ENCODE measurements at regions not wholly inside any gene's neighbourhood (a gene's known extent, or its start where the extent isn't known, plus 50 kb on each side); places are given as distances from the start of the nearest gene placed in this dataset.
"Not testable (repeated sequence)": the region's sequence is repeated elsewhere in the genome, so short reads cannot be mapped to it uniquely, and the experiment has no call there.

DNA sequence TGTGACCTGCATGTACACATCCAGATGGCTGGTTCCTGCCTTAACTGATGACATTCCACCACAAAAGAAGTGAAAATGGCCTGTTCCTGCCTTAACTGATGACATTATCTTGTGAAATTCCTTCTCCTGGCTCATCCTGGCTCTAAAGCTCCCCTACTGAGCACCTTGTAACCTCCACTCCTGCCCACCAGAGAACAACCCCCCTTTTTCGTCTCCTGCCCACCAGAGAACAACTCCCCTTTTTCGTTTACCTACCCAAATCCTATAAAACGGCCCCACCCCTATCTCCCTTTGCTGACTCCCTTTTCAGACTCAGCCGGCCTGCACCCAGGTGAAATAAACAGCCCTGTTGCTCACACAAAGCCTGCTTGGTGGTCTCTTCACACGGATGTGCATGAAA, 212.2 kb downstream of the KITLG start:
- not testable (repeated sequence) for DNase-seq

DNA sequence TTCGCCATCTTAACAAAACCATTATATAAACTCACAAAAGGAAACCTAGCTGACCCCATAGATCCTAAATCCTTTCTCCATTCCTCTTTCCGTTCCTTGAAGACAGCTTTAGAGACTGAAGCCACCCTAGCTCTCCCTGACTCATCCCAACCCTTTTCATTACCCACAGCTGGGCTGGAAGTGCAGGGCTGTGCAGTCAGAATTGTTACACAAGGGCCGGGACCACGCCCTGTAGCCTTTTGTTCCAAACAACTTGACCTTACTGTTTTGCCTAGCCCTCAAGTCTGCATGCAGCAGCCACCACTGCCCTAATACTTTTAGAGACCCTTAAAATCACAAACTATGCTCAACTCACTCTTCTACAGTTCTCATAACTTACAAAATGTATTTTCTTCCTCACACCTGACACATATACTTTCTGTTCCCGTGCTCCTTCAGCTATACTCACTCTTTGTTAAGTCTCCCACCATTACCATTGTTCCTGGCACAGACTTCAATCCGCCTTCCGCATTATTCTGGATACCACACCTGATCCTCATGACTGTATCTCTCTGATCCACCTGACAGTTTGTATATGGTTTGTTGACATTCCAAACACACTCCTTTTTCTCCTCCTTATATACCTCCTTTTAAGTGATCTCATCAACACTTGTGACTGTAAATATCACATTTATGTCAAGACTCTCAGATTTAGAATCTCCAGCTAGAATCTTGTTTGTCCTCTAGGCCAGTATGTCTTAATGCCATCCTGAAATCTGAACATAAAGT, 208.7 kb downstream of the KITLG start:
- no peak for DNase-seq

DNA sequence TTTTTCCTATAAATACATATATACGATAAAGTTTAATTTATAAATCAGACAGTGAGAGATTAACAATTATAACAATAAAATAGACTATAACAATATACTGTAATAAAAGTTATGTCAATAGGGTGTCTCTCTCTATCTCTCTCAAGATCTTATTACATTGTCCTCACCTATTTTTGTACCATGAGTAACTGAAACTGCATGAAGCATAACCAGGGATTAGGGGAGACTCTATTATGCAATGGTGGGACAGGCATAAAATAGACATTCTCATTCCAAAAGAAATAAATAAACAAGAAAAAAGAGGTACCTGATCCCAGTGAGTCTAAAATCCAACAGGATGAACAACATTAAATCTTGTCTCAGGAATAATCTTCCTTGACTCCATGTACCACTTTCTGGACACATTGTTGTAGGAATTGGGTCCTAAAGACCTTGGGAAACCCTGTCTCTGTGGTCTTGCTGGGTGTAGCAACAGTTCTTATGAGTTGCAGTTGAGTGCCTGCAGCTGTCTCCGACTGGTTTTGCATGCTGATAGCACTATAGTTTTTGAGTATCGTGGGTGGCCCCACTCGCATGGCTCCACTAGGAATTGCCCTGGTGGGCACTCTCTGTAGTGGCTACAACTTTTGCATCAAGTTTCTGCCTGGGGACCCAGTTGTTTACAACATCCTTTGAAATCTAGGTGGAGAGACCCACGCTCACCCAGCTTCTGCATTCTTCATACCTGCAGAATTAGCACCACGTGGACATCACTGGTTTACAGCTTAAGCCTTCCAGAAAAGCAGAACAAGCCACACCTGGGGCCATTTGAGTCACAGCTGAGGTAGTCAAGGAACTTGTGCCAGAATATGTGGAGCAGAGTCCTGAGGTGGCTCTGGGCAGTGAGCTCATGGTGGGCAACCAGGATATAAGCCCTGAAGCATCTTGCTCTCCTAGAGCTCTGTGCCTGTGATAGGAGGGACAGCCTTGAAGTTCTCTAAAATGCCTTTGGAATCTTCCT, 204.7 kb downstream of the KITLG start:
- no peak for DNase-seq

DNA sequence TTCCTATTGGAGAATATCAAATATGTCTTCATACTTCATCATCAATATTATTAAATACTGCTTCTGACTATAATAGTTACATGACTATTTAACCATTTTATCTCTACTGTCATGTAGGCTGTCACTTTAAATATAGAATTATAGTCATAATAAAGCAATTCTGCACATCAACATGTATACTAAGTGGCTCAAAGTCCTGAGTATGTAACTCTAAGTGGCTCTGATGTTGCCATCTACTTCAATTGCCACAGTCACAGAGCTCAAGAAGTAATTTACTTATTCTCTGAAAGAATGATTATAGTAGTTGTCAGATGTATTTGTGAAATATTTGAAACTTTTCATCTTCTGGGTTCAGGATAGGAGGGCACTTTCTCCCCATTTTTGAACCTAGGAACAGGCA, 202.3 kb downstream of the KITLG start:
- DNase-seq, result no peak

DNA sequence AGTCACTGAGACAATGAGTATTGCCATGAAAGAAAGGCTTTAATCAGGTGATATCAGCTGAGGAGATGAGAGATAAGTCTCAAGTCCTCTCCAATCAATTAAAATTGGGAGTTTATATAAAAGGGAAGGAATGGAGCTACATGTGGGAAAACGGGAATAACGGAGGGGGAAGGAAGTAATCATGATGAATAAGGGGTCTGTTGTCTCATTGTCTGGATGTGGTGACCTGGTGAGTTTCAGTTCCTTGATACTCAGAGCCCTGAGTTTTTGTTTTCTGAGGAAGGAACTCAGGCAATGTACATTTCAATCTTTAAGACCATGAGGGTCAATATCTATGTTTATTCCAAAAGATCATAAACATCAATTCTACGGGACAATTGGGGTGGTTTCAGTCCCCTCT, 198.8 kb downstream of the KITLG start:
- no peak for DNase-seq

DNA sequence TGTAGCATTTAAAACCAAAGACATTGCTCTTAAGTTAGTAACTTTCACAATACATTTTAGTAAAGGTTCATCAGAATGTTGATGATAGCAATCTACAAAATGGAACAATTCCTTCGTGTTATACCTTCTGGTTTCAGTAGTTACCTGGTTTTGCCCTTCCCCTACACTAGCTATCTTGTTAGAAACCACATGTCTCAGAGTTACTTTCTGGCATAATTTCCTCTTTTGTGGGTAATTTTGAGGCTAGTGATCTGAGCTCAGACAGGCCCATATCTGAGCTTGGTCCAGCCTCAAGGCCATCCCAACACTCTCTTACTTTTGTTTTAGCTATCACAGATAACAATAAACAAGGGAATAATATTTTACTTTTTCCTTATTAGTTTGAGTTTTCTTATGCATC, 196.9 kb downstream of the KITLG start:
- no peak for DNase-seq

DNA sequence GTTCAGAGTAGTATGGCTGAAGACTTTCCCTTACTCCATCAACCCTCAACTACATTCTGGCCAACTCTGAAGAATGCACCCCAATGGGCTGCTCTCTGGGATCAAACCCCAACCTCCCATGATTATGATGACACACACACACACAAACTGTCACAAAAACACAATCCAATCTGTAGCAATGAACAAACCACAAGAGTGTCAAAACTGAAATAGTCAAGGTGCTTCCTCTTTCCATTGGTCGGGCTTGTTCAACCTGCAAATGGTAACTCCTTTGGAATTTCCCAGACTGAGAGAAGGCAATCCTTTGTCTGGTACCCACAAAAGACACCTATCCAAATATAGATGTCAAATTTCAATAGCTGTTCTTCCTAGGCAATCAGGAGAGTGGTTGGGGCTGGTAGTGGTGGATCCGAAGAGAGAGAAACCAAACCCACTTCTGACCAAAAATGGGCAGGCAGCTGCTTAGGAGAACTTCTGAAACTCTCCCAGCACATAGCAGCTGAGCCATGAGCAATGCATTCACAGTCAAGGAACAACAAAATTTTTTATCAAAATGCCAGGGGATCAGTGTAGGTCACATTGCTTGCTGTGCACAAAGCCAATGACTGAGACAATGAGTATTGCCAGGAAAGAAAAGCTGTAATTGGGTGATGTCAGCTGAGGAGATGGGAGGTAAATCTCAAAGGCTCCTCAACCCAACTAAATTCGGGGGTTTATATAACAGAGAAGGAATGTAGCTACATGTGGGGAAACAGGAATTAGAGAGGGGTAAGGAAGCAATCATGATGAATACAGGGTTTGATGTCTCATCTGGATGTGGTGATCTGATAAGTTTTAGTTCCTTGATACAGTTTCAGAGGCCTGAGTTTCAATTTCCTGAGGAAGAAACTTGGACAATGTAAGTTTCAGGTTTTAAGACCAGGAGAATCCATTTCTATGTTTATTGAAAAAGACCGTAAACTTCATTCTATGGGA, 191.4 kb downstream of the KITLG start:
- no peak for DNase-seq

DNA sequence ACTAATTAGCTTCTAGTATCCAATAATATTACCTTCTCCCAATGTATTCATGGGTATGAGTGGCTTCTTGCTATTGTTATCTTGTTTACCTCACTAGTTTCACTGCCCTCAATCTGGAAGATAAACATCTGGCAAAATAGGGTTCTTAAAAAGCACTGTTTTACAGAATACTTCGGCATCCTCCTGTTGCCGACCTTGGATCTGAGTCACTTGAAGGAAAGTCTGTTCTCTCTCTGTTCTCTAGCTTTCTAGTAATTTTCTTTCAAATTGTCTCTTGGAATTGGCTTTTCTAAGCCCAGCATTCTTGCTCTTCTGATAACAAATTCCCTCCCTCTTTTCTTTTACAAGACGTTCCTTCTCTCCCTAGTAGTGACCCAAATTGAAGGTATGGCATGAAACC, 189.5 kb downstream of the KITLG start:
- no peak for DNase-seq

DNA sequence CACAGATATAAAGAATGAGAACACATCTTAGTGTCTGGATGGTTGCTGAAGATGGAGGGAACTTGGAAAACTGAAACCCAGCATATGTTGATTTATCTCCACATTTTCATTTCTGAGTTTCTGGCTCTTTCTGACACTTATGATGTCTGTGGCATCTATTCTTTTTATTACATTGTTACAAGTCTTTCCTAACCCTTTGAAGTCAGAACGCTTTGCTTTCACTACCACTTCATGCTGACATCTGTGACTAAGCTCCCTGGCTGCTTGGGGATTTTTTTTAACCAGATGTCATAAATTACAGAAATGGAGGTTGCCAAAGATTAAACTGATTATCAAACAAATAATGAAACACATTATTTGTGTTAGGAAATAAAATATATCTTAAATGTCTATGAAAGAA, 188.7 kb downstream of the KITLG start:
- no peak for DNase-seq

DNA sequence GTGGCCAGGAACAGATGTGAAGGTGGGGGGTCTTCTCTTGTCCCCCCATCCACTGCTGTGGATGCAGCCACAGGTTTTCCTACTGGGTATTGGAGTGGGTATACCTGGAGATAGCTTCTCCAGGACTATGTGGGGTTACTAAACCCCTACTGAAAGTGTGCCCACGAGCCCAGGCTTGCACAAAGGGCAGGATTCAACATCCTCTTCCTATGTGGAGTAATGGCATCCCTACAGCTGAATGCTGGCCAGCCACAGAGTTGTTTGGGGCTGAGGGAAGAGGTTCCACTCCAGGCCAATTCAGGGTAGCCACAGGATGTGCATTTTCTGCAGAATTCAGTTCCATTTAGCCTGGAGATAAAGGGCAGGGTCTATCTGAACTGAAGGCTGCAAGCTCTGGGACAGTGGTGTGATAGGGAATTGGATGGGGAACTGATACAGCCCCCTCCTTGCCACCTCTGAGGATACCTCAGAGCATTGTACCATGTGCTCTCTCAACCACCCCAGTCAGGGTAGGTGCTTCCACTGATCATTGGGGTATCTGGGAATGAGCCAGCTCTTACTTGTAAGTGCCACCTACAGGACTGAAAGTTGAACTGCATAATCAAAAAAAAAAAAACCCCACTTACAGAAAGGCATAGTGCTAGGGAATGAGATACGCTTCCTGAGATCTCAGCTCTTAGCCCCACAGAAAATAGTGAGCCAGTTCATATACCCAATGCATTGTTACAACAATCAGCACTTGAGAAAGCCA, 187.1 kb downstream of the KITLG start:
- no peak for DNase-seq

DNA sequence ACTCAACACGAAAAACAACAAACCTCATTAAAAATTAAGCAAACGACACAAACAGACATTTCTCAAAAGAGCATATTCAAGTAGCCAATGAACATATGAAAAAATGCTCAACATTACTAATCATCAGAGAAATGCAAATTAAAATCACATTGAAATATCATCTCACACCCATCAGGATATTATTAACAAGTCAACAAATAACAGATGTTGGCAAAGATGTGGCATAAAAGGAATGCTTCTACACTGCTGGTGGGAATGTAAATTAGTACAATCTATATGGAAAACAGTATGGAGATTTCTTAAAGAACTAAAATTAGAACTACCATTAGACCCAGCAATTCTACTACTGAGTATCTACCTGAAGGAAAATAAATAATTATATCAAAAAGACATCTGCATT, 182.2 kb downstream of the KITLG start:
- DNase-seq, result no peak

DNA sequence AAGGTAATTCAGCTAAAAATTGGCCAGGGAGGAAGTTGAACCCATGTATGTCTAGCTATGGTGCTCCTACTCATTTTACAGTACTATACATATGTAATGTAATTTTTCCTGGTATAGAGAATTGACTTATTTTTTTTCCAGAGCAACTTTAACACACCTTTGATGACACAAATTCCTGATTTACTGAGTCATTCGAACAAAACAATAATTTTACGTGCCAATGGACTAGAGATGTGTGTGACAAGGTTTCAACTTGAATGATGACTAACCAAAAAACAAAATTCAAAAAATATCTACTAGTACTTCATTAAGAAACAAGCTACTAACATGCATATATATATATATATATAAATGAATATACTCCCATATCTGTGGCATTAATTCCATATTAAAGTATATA, 180.5 kb downstream of the KITLG start:
- DNase-seq, result no peak

DNA sequence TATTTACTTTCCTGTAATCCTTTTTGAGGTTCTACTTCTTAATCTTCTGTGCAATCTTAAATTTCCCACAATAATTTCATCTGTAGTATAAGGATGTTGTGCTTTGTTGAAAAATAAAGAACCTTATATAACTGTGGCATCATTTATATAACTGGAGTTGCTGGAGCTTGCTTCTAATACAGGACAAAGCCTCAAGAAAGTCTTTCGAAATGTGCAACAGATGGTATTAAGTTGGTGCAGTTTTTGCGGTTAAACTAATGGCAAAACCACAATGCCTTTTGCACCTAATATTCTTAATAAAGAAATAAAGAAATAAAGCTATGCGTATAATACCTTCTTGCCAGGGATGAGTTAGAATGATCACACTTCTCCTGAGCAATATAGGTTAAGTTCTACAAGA, 180.0 kb downstream of the KITLG start:
- no peak for DNase-seq

DNA sequence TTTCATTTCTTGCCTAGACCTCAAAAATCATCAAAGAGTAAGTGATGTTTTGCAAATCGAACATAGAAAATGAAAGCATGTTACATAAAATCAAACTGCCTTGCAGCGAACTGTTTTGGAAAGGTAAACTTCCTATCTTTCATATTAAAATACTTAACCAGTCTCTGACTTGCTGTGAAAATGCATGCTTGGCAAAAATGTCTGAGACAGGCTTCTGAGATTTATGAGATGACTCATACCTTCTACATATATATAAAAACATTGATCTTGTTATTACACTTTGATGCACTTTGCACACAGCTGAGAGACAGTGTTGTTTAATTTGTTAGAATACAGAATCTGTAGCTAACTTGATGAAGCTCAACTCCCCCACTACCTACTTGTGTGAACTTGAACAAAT, 179.1 kb downstream of the KITLG start:
- DNase-seq, result no peak

DNA sequence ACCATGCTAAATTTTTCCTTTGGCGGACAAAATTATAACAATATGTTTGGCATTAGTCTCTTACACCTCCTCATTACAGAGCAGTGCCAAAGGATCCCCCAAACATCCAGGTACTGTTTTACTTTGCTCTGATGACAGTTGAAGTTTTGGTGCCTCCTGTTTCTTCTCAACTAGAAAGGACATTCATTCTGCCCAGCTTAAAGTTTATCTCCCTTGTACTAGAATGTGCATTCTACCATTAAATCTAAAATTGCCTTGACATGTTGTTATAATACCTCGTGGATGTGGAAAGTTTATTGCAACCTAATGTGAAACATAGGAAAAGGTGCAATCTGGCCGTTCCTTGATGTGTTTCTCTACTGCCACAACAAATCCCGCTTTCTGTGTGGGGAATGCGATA, 173.4 kb downstream of the KITLG start:
- no peak for DNase-seq

DNA sequence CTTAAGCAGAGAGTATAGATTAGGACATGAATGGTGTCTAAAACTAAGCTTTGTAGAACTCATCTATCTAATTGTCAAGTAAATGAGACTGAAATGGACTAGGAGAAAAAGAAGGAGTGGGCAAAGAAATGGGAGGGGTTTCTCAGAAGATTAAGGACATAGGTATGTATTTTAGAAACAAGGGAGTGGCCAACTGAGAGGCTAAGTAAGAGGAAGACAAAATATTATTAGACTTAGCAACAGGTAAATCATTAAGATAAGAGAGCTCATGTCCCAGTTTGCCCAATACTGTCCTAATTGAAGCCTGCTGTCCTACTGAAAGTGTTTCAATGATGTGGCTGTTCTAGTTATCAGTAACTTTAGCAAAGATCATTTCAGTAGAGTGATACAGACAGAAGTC, 171.4 kb downstream of the KITLG start:
- no peak for DNase-seq

DNA sequence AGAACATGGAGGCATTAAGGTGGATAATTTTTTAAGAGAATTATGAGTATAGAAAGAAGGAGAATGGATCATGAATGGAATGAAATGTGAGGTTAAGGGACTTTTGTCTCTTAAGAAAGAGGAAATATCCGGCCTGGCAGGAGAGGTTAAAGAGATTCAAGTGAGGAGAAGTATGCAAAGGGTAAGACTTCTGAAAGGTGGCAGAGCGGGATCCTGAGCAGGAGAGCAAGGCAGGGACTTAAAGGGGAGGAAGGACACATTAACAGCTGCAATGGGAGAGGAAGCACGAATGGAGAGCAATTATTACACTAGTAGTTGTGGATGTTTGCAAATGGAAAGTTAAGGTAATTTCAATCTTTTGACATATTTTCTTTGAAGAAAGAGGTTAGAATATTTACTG, 171.0 kb downstream of the KITLG start:
- no peak for DNase-seq

DNA sequence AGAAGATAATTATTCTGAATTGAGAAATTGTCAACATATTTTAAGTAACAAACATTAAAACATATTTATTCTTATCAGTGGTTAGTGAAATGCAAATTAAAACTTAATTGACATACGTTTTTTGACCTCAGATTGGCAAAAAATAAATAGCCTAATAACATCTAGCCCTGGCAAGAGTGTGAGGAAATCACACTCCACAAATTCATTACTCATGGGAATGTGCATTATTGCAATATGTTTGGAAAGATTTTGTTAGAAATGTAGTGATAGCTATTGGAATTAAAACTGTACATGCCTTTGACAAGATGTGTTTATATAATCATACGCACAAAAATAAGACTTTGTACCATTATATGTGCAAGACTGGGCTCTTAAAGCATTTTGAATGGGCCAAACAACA, 168.6 kb downstream of the KITLG start:
- no peak for DNase-seq

DNA sequence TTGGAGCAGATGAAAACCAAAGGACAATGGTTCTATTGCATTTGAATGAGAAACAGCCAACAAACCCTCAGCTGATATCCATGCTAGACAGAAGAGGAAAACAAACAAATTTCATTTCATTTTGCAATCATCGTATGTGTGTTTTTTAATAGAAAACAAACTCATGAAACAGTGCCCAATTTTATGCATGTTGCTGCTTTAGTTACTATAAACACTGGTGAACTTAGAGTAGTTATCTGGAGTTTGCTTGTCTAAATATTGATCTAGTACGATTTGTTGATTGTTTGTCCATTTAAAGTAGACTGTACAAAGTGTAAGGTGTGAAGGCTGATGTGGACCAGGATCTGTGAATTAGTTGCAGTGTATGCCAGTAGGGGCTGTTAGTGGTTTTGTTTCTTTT, 166.6 kb downstream of the KITLG start:
- DNase-seq, result no peak

DNA sequence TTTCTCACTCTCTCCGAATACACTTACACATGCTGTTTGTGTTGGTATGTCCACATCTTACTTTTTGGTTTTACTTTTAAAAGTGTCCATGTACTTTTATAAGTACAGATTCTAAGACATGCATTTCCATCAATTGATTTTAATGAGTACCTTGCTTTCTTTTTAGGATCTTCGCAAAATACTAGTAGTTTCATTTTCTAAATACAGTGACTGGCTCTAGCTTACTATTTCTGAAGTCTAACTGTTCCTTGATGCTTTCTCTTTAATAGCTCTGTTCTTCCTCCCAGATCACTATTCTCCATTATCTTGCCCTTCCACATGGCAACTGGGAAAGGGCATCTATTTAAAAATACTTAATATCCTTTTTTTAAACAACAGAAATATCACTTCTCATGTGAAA, 164.1 kb downstream of the KITLG start:
- DNase-seq, result no peak

DNA sequence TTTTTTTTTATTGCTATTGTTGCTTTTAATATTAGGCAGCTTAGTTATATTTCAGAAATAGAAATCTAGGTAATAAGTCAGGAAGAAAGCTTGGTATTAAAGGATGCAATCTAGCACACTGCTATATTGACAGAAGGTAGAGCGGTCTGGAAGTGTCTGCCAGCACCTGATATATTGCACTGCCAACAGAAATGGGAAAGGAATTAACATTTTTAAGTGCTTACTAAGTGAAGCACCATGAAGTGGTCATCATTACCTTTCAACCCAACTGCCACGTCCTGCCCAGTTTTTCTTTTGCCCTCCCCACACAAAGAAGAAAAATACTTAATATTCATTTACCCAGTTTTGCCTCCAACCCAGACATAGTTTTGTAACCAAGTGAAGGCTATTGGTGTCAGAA, 163.5 kb downstream of the KITLG start:
- no peak for DNase-seq

DNA sequence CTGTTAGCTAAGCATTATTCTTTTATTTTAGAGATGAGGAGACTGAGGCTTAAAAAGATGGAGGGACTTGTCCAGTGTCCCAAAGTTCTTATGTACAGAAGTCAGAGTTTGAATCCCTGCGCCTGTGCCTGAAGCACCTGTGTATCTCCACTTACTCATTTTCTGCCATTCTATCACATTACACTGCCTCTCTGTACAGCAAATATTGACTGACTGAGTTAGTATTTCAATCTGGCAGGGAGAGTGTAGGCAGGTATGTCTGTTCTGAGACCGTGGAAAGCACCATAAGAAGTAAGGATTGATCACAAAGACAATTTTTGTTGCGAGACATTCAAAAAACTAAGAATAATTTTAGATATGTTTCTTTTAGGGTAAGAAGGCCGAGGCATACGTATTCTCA, 162.7 kb downstream of the KITLG start:
- no peak for DNase-seq

Data from left kidney (tissue), 1 donor.